ENCODE measurements at regions not wholly inside any gene's neighbourhood (a gene's known extent, or its start where the extent isn't known, plus 50 kb on each side); places are given as distances from the start of the nearest gene placed in this dataset.

DNA sequence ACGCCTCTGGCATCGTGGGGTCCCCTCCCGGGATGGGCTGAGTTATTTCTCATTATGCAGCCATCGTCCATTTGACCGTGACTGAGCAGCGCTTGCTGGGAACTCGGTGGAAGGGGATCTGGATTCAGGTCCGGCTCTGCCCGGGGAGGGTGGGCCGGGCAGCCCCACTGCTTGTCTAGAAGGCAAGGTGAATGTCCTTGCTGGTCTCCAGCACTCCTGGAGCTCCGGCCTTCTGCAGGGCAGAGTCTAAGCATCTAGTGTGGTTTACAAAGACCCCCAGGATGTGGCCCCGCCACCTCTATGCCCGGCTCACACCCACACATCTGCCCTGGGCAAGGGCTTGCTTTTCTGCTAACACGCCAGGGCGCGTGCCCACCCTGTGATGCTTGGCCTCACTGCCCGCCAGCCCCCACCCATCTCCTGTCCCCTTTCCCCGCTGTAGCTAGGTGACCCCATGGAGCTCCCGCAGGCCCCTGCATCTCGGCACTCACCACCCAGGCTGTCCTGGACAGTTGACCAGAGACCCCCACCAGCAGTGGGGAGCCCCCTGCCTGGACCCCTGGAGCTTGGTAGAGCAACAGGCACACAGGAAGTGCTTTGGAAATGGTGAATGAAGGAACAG lies 151.0 kb upstream of the CHST15 start:
- Histone ChIP-seq H3K27ac (ENCODE audit: insufficient read depth, low read length) (no peak overlapping the region), H3K4me2 (ENCODE audit: low read depth, low read length) (no peak overlapping the region), H3K4me3 (ENCODE audit: insufficient read depth, low read depth, low read length) (no peak overlapping the region), H3K9me1 (ENCODE audit: insufficient read depth, low read length) (no peaks in the 10 kb centered on the region), H2AK9ac (replicated peaks; ENCODE audit: low read depth, low read length, poor library complexity) (no peak overlapping the region), H2BK5ac (ENCODE audit: low read depth, low read length, poor library complexity, severe bottlenecking) (no peak overlapping the region), H4K20me1 (ENCODE audit: insufficient read depth, low read length) (no peaks in the 10 kb centered on the region), H3K9ac (ENCODE audit: low read depth, low read length) (no peak overlapping the region), H3K36me3 (ENCODE audit: control insufficient read depth, insufficient read depth, low read length) (no peaks in the 10 kb centered on the region), H2BK120ac (ENCODE audit: low read depth, low read length) (no peak overlapping the region), H3K4ac (ENCODE audit: low read depth, low read length) (no peak overlapping the region), H2BK20ac (ENCODE audit: low read depth, low read length) (no peak overlapping the region), H4K5ac (ENCODE audit: low read depth, low read length) (no peak overlapping the region), H3K27me3 (ENCODE audit: control insufficient read depth, insufficient read depth, low read length) (no peaks in the 10 kb centered on the region), H3K14ac (replicated peaks; ENCODE audit: low read depth, low read length) (no peak overlapping the region), H4K91ac (ENCODE audit: insufficient read depth, low read depth, low read length) (no peak overlapping the region), H3K23ac (ENCODE audit: low read depth, low read length) (no peak overlapping the region), H3K4me1 (ENCODE audit: control insufficient read depth, insufficient read depth, low read length) (no peaks in the 10 kb centered on the region), H2AFZ (replicated peaks; ENCODE audit: low read length, poor library complexity) (no peak overlapping the region), H3K18ac (ENCODE audit: low read depth, low read length) (no peak overlapping the region), H2BK15ac (ENCODE audit: low read depth, low read length) (no peak overlapping the region), H4K8ac (ENCODE audit: low read depth in 2 of 2, low read length in 2 of 2) (no peak overlapping the region), H3K9me3 (ENCODE audit: control insufficient read depth, insufficient read depth, low read length) (peaks cover 33% of the 10 kb centered on the region), H3K79me1 (ENCODE audit: low read depth in 1 of 2, low read length in 2 of 2) (no peaks in the 10 kb centered on the region), H3K56ac (ENCODE audit: extremely low read depth, insufficient read depth, low read length) (no peak overlapping the region), H2AK5ac (ENCODE audit: low read depth, low read length) (no peak overlapping the region)
- ATAC-seq (ENCODE audit: low read depth) (no peak), DNase-seq (no peak)
- dilution Hi-C loops (cut with HindIII; ENCODE audit: low sequenced_read_pairs, unreplicated experiment) (no loop called here), intact Hi-C loops (cut with micrococcal nuclease) (no loop called here), in situ Hi-C loops (cut with MboI; ENCODE audit: low sequenced_read_pairs) (no loop called here)
- BruUV-seq (replicated peaks): no TSS peak
- ChIA-PET POLR2A (ENCODE audit: unreplicated experiment) (no interaction called here), CTCF (no interaction called here)
- no CpG with 5 or more reads among the region's 20 CpGs for WGBS, 2 experiments (ENCODE audit: extremely low coverage in 2 of 2, insufficient read length in 1 of 2)
- no peak for TF ChIP-seq BHLHE40 (IDR thresholded peaks at IDR 0.05; ENCODE audit: low read depth, low read length)
- TF ChIP-seq, protein P1, sequence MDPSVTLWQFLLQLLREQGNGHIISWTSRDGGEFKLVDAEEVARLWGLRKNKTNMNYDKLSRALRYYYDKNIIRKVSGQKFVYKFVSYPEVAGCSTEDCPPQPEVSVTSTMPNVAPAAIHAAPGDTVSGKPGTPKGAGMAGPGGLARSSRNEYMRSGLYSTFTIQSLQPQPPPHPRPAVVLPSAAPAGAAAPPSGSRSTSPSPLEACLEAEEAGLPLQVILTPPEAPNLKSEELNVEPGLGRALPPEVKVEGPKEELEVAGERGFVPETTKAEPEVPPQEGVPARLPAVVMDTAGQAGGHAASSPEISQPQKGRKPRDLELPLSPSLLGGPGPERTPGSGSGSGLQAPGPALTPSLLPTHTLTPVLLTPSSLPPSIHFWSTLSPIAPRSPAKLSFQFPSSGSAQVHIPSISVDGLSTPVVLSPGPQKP (IDR thresholded peaks at IDR 0.05; ENCODE audit: borderline replicate concordance, low read depth, low read length): no peak
- no peak for TF ChIP-seq CHD1 (IDR thresholded peaks at IDR 0.05; ENCODE audit: low read depth, low read length)
- TF ChIP-seq, protein P2, sequence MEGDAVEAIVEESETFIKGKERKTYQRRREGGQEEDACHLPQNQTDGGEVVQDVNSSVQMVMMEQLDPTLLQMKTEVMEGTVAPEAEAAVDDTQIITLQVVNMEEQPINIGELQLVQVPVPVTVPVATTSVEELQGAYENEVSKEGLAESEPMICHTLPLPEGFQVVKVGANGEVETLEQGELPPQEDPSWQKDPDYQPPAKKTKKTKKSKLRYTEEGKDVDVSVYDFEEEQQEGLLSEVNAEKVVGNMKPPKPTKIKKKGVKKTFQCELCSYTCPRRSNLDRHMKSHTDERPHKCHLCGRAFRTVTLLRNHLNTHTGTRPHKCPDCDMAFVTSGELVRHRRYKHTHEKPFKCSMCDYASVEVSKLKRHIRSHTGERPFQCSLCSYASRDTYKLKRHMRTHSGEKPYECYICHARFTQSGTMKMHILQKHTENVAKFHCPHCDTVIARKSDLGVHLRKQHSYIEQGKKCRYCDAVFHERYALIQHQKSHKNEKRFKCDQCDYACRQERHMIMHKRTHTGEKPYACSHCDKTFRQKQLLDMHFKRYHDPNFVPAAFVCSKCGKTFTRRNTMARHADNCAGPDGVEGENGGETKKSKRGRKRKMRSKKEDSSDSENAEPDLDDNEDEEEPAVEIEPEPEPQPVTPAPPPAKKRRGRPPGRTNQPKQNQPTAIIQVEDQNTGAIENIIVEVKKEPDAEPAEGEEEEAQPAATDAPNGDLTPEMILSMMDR (conservative IDR thresholded peaks at IDR 0.05; ENCODE audit: low read depth, low read length): no peak
- TF ChIP-seq CEBPB (IDR thresholded peaks at IDR 0.05; ENCODE audit: low read depth, low read length): no peak
- TF ChIP-seq MAZ (IDR thresholded peaks at IDR 0.05; ENCODE audit: borderline replicate concordance, low read depth, low read length): no peak
- no peak for TF ChIP-seq MAFK (IDR thresholded peaks at IDR 0.05; ENCODE audit: low read depth, low read length)
- no peak for TF ChIP-seq NFE2L2 (IDR thresholded peaks at IDR 0.05; ENCODE audit: low read depth, low read length)
- TF ChIP-seq FOS (IDR thresholded peaks at IDR 0.05; ENCODE audit: low read depth, low read length): no peak
- no peak for TF ChIP-seq RCOR1 (IDR thresholded peaks at IDR 0.05; ENCODE audit: insufficient replicate concordance, low read length)
- TF ChIP-seq RFX5 (IDR thresholded peaks at IDR 0.05; ENCODE audit: low read depth, low read length): no peak
- TF ChIP-seq, protein P3, sequence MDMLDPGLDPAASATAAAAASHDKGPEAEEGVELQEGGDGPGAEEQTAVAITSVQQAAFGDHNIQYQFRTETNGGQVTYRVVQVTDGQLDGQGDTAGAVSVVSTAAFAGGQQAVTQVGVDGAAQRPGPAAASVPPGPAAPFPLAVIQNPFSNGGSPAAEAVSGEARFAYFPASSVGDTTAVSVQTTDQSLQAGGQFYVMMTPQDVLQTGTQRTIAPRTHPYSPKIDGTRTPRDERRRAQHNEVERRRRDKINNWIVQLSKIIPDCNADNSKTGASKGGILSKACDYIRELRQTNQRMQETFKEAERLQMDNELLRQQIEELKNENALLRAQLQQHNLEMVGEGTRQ (IDR thresholded peaks at IDR 0.05; ENCODE audit: low read depth, low read length): no peak
